ENCODE measurements at regions not wholly inside any gene's neighbourhood (a gene's known extent, or its start where the extent isn't known, plus 50 kb on each side); places are given as distances from the start of the nearest gene placed in this dataset.
A peak's percentile ranks its signal among the peaks of the same experiment; 100 is the strongest.

DNA sequence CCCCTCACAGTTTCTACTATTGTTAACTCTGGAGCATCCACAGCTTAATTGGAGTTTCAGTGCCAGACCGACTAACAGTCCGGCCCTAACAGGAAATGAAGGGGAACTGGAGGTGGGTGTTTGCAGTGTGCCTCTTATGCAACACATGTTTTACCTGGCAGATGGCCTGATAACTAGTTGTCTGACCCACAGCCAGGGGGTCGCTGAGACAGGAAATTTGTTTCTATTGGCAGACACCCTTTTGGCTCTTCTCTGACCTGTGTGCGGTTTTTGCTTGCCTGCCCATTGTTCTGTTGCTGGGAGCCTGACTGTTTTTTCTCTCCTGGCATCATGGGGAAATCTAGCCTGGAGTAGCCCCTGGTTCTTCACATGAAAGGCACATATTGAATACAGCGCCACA is 1329.8 kb downstream of the DSC3 start:
- H2BK15ac ChIP-seq (ENCODE audit: low read depth, low read length), result no peak overlapping the region
- no peak overlapping the region for H3T11ph ChIP-seq (ENCODE audit: low read length)
- H2AK5ac ChIP-seq (ENCODE audit: insufficient read length, low read length), result no peak overlapping the region
- no peak overlapping the region for H3K56ac ChIP-seq (ENCODE audit: insufficient read length, low read depth, low read length)
- Mint-ChIP-seq H3K36me3 (ENCODE audit: insufficient read depth in 1 of 3, low read depth in 3 of 3) (peaks cover 0 to 12% (median 0%) of the 10 kb centered on the region in 3 experiments; a peak in 3 of 7 replicates), H3K4me1 (peaks cover 12 to 20% of the 10 kb centered on the region in 2 experiments), H3K27ac (peak overlapping the region; percentile 36 to 69 (median 59); a peak in 5 of 7 replicates), H3K4me3 (no peak overlapping the region), H3K9me3 (peaks cover 0 to 9% of the 10 kb centered on the region in 2 experiments; a peak in 2 of 5 replicates), H3K27me3 (ENCODE audit: low read depth) (no peaks in the 10 kb centered on the region)
- no peaks in the 10 kb centered on the region for H4K20me1 ChIP-seq (ENCODE audit: control insufficient read depth, insufficient read depth, insufficient read length)
- H3K23ac ChIP-seq (ENCODE audit: insufficient read length, low read depth, low read length), result no peak overlapping the region
- no peaks in the 10 kb centered on the region for H3K79me2 ChIP-seq (ENCODE audit: insufficient read depth, low read length)
- H4K8ac ChIP-seq (replicated peaks; ENCODE audit: insufficient read length, low read depth, low read length), result no peak overlapping the region
- H3K9me3 ChIP-seq (ENCODE audit: control insufficient read depth, low read depth, low read length), result no peaks in the 10 kb centered on the region
- no peaks in the 10 kb centered on the region for H3K79me1 ChIP-seq (ENCODE audit: insufficient read depth, low read depth, low read length, poor library complexity, severe bottlenecking)
- H3K4me2 ChIP-seq (ENCODE audit: insufficient read depth, insufficient read length, low read length), result no peak overlapping the region
- TF ChIP-seq CTCF (conservative IDR thresholded peaks at IDR 0.05), result no peak
- H3K27me3 ChIP-seq (ENCODE audit: insufficient read depth, low read length), result no peaks in the 10 kb centered on the region
- peak overlapping the region; percentile 15 for H3K18ac ChIP-seq (ENCODE audit: insufficient read length, low read depth, low read length)
- no peak overlapping the region for H2BK5ac ChIP-seq (ENCODE audit: insufficient read length, low read length)
- no peak overlapping the region for H4K5ac ChIP-seq (ENCODE audit: insufficient read length, low read depth, low read length)
- H3K23me2 ChIP-seq (ENCODE audit: insufficient read length, low read depth, low read length, poor library complexity, severe bottlenecking), result no peaks in the 10 kb centered on the region
- H2BK20ac ChIP-seq (ENCODE audit: low read depth, low read length, poor library complexity, severe bottlenecking), result no peak overlapping the region
- no peaks in the 10 kb centered on the region; the same call in 1 of the 2 replicates for H3K4me1 ChIP-seq (ENCODE audit: insufficient read depth, low read length)
- peak overlapping the region; percentile 44 for H2AFZ ChIP-seq (ENCODE audit: low read length)
- H3K4ac ChIP-seq (ENCODE audit: low read depth, low read length), result no peak overlapping the region
- H2BK12ac ChIP-seq (ENCODE audit: insufficient read length, low read depth, low read length), result no peak overlapping the region
- H3K27ac ChIP-seq (ENCODE audit: insufficient read length, low read depth, low read length), result peak overlapping the region; percentile 33
- no peak overlapping the region for H2BK120ac ChIP-seq (ENCODE audit: low read depth, low read length, poor library complexity, severe bottlenecking)
- WGBS (ENCODE audit: extremely low coverage, insufficient read length, low lambda C conversion rate), result no CpG with 5 or more reads among the region's 5 CpGs
- no peak overlapping the region for H4K91ac ChIP-seq (ENCODE audit: insufficient read length, low read depth, low read length)
- H3K14ac ChIP-seq (ENCODE audit: insufficient read depth, low read length), result no peak overlapping the region
- H3K9ac ChIP-seq (ENCODE audit: extremely low read depth, insufficient read length, low read length), result no peak overlapping the region
- no peak for DNase-seq
